ENCODE measurements at regions not wholly inside any gene's neighbourhood (a gene's known extent, or its start where the extent isn't known, plus 50 kb on each side); places are given as distances from the start of the nearest gene placed in this dataset.

GRCh38 chr3:135667061-135667460 is 298.5 kb upstream of the PPP2R3A start:
- no peak overlapping the region for H3K4me3 ChIP-seq (replicated peaks in 1 of 4; ENCODE audit: control extremely low read depth in 1 of 4, insufficient read depth in 1 of 4, low read depth in 3 of 4, low read length in 4 of 4)
- no peaks in the 10 kb centered on the region for H3K9me3 ChIP-seq (ENCODE audit: control insufficient read depth, insufficient read depth, low read depth, low read length)
- H3K79me2 ChIP-seq (ENCODE audit: control insufficient read depth, insufficient read depth, low read length) = no peaks in the 10 kb centered on the region
- no peak overlapping the region for H3K27ac ChIP-seq (ENCODE audit: insufficient read depth, low read length)
- H3K9ac ChIP-seq (ENCODE audit: insufficient read depth, low read length) = no peak overlapping the region
- no peak for TF ChIP-seq CTCF (conservative IDR thresholded peaks at IDR 0.05 in 1 of 2, IDR thresholded peaks at IDR 0.05 in 1 of 2; ENCODE audit: low read depth in 1 of 2, low read length in 2 of 2)
- TF ChIP-seq EZH2 (IDR thresholded peaks at IDR 0.05; ENCODE audit: low read length, missing control alignments) = no peak
- no peaks in the 10 kb centered on the region for H3K4me1 ChIP-seq (ENCODE audit: control insufficient read depth, extremely low read depth, insufficient read depth, low read length)
- no peak overlapping the region for H3K4me2 ChIP-seq (ENCODE audit: extremely low read depth, insufficient read depth, low read length)
- H4K20me1 ChIP-seq (ENCODE audit: control insufficient read depth, extremely low read depth, insufficient read depth, low read length) = no peaks in the 10 kb centered on the region
- no peaks in the 10 kb centered on the region for H3K36me3 ChIP-seq (ENCODE audit: control insufficient read depth, insufficient read depth, low read length)
- H3K27me3 ChIP-seq (ENCODE audit: control insufficient read depth, insufficient read depth, low read length) = no peaks in the 10 kb centered on the region
- DNase-seq (ENCODE audit: low read depth in 2 of 2) = no peak
- H2AFZ ChIP-seq (ENCODE audit: low read length) = no peak overlapping the region

GRCh38 chr3:135674508-135674907 is 291.0 kb upstream of the PPP2R3A start:
- no peak overlapping the region for H3K27ac ChIP-seq (ENCODE audit: insufficient read depth, low read length)
- H3K27me3 ChIP-seq (ENCODE audit: control insufficient read depth, insufficient read depth, low read length) = no peaks in the 10 kb centered on the region
- H3K79me2 ChIP-seq (ENCODE audit: control insufficient read depth, insufficient read depth, low read length) = no peaks in the 10 kb centered on the region
- no peaks in the 10 kb centered on the region for H3K4me1 ChIP-seq (ENCODE audit: control insufficient read depth, extremely low read depth, insufficient read depth, low read length)
- H3K4me3 ChIP-seq (replicated peaks in 1 of 4; ENCODE audit: control extremely low read depth in 1 of 4, insufficient read depth in 1 of 4, low read depth in 3 of 4, low read length in 4 of 4) = no peak overlapping the region
- H3K9ac ChIP-seq (ENCODE audit: insufficient read depth, low read length) = no peak overlapping the region
- no peak overlapping the region for H2AFZ ChIP-seq (ENCODE audit: low read length)
- H3K9me3 ChIP-seq (ENCODE audit: control insufficient read depth, insufficient read depth, low read depth, low read length) = no peaks in the 10 kb centered on the region
- no peak for DNase-seq (ENCODE audit: low read depth in 2 of 2)
- no peak overlapping the region for H3K4me2 ChIP-seq (ENCODE audit: extremely low read depth, insufficient read depth, low read length)
- no peaks in the 10 kb centered on the region for H4K20me1 ChIP-seq (ENCODE audit: control insufficient read depth, extremely low read depth, insufficient read depth, low read length)
- TF ChIP-seq EZH2 (IDR thresholded peaks at IDR 0.05; ENCODE audit: low read length, missing control alignments) (no peak), CTCF (conservative IDR thresholded peaks at IDR 0.05 in 1 of 2, IDR thresholded peaks at IDR 0.05 in 1 of 2; ENCODE audit: low read depth in 1 of 2, low read length in 2 of 2) (no peak)
- H3K36me3 ChIP-seq (ENCODE audit: control insufficient read depth, insufficient read depth, low read length) = no peaks in the 10 kb centered on the region

GRCh38 chr3:135678386-135678785 is 287.1 kb upstream of the PPP2R3A start:
- Histone ChIP-seq H3K27me3 (ENCODE audit: control insufficient read depth, insufficient read depth, low read length) (no peaks in the 10 kb centered on the region), H4K20me1 (ENCODE audit: control insufficient read depth, extremely low read depth, insufficient read depth, low read length) (no peaks in the 10 kb centered on the region), H3K4me3 (replicated peaks in 1 of 4; ENCODE audit: control extremely low read depth in 1 of 4, insufficient read depth in 1 of 4, low read depth in 3 of 4, low read length in 4 of 4) (no peak overlapping the region), H3K4me2 (ENCODE audit: extremely low read depth, insufficient read depth, low read length) (no peak overlapping the region), H3K36me3 (ENCODE audit: control insufficient read depth, insufficient read depth, low read length) (no peaks in the 10 kb centered on the region), H3K9ac (ENCODE audit: insufficient read depth, low read length) (no peak overlapping the region), H2AFZ (ENCODE audit: low read length) (no peak overlapping the region), H3K79me2 (ENCODE audit: control insufficient read depth, insufficient read depth, low read length) (no peaks in the 10 kb centered on the region), H3K9me3 (ENCODE audit: control insufficient read depth, insufficient read depth, low read depth, low read length) (no peaks in the 10 kb centered on the region), H3K4me1 (ENCODE audit: control insufficient read depth, extremely low read depth, insufficient read depth, low read length) (no peaks in the 10 kb centered on the region), H3K27ac (ENCODE audit: insufficient read depth, low read length) (no peak overlapping the region)
- DNase-seq (ENCODE audit: low read depth in 2 of 2) = no peak
- TF ChIP-seq CTCF (conservative IDR thresholded peaks at IDR 0.05 in 1 of 2, IDR thresholded peaks at IDR 0.05 in 1 of 2; ENCODE audit: low read depth in 1 of 2, low read length in 2 of 2) = no peak
- TF ChIP-seq EZH2 (IDR thresholded peaks at IDR 0.05; ENCODE audit: low read length, missing control alignments) = no peak
